Activated T-helper 17 cell treated with anti-CD3 and anti-CD28 coated beads, Interleukin-2, amount 50 U/mL, for 72 hours (primary cell): ENCODE measurements at regions not wholly inside any gene's neighbourhood (a gene's known extent, or its start where the extent isn't known, plus 50 kb on each side); places are given as distances from the start of the nearest gene placed in this dataset.
"Not testable (repeated sequence)": the region's sequence is repeated elsewhere in the genome, so short reads cannot be mapped to it uniquely, and the experiment has no call there.

Source experiments
- ATAC-seq: fragments of 150-1000 bp; cut with Tn5 transposase; replicated peaks from 2 replicates; pipeline ENCODE4 v1.10.0; 2021; ENCODE audit warnings: mild to moderate bottlenecking, moderate library complexity
- H3K27ac Mint-ChIP-seq: one replicate; pipeline ENCODE4 v1.8.0; 2022; ENCODE audit warnings: mixed read lengths
- H3K27me3 Mint-ChIP-seq: one replicate; pipeline ENCODE4 v1.8.0; 2022; ENCODE audit warnings: mixed read lengths
- H3K36me3 Mint-ChIP-seq: one replicate; pipeline ENCODE4 v1.8.0; 2022; ENCODE audit warnings: low read depth, mild to moderate bottlenecking, mixed read lengths
- H3K4me1 Mint-ChIP-seq: one replicate; pipeline ENCODE4 v1.8.0; 2022; ENCODE audit warnings: mixed read lengths
- H3K4me3 Mint-ChIP-seq: one replicate; pipeline ENCODE4 v1.8.0; 2022; ENCODE audit warnings: mild to moderate bottlenecking, mixed read lengths
- H3K9me3 Mint-ChIP-seq: one replicate; pipeline ENCODE4 v1.8.0; 2022; ENCODE audit warnings: mixed read lengths

DNA sequence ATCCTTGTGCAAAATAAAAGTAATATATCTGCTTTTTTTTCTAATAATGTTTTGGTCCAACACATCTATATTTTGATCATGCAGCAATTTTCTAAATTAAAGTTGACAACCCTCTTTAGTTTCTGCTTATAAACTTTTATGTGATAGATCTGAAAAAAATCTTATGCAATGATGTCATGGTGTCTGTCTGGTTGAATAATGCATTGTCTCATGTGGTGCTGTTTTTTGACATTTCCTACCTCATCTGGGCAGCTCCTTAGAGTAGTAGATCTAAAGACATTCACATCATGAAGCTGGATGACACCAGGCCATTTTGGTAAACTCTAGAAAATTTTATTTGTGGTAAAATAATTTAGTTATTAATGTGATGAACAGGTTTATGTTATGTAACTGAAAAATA is 106.8 kb upstream of the FN1 start:
- no peak for ATAC-seq
- Mint-ChIP-seq H3K27me3 (peaks cover 4% of the 10 kb centered on the region), H3K27ac (no peak overlapping the region), H3K36me3 (no peaks in the 10 kb centered on the region), H3K9me3 (peaks cover 7% of the 10 kb centered on the region), H3K4me3 (no peak overlapping the region), H3K4me1 (no peaks in the 10 kb centered on the region)

- Mint-ChIP-seq H3K27me3 (peaks cover 4% of the 10 kb centered on the region), H3K36me3 (no peaks in the 10 kb centered on the region), H3K27ac (no peak overlapping the region), H3K4me3 (no peak overlapping the region), H3K4me1 (no peaks in the 10 kb centered on the region), H3K9me3 (peaks cover 7% of the 10 kb centered on the region)
- ATAC-seq = no peak
These were observed 104.8 kb upstream of the FN1 start for GRCh38 chr2:215540658-215541057.

DNA sequence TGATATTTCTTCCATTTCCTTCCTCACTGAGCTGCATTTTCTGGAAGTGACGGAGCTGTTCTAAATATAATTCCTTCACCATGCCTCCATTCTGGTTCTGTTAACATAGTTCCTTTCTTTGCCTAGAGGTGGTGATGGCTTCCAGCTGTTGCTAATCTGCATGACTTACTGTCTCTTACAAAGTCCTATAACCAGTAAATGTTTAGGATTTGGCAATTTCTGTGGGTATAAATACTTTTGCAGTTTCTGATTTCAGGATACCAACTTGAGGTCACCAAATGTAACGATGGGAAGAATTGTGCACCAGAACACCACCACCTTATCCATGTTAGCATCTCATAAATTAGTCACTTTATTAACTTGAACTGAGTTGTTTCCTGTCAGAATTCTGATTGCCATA is 101.7 kb upstream of the FN1 start:
- no peaks in the 10 kb centered on the region for H3K36me3 Mint-ChIP-seq
- peaks cover 7% of the 10 kb centered on the region for H3K9me3 Mint-ChIP-seq
- H3K4me1 Mint-ChIP-seq = no peaks in the 10 kb centered on the region
- no peak overlapping the region for H3K27ac Mint-ChIP-seq
- peaks cover 7% of the 10 kb centered on the region for H3K27me3 Mint-ChIP-seq
- ATAC-seq = no peak
- no peak overlapping the region for H3K4me3 Mint-ChIP-seq

DNA sequence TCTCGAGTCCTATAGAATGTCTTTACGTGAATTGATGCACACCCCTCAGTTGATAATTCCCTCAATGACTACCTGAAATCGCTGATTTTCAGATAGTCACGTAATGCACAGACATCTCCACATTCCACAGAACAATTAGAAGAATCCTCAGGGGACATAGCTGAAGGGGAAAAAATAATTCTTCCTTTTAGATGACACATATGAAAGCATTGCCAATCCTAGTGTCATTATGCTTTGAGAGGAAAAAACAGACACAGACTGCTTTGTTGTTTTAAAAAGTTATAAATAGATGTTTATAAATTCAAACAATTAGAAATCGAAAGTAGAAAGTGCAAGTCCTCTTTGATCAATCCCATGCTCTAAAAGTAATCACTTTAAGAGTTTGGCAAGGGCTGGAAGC is 100.6 kb upstream of the FN1 start:
- Mint-ChIP-seq H3K4me1 (no peaks in the 10 kb centered on the region), H3K36me3 (no peaks in the 10 kb centered on the region), H3K4me3 (no peak overlapping the region), H3K9me3 (peaks cover 4% of the 10 kb centered on the region), H3K27ac (no peak overlapping the region), H3K27me3 (peaks cover 7% of the 10 kb centered on the region)
- ATAC-seq = no peak

DNA sequence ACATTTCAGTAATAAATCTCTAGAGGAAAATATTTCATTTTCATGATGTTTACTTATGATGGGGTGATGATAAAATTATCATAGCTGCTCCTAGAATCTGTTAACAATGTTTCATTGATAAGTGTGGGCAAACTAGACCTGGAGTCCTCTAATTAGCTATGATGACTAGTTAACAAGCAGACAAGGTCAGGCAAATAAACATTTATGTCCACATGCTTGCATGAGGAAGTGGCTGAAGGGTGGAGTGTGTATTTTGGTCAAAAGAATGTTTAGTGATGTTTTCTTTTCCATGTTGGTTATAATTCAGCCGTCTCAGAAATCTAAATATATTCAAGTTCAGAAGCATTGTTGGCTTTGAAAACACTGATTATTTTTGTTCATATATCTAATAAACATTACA is 99.9 kb upstream of the FN1 start:
- Mint-ChIP-seq H3K4me1 (no peaks in the 10 kb centered on the region), H3K36me3 (no peaks in the 10 kb centered on the region), H3K9me3 (peaks cover 4% of the 10 kb centered on the region), H3K27me3 (peaks cover 7% of the 10 kb centered on the region), H3K4me3 (no peak overlapping the region), H3K27ac (no peak overlapping the region)
- no peak for ATAC-seq

DNA sequence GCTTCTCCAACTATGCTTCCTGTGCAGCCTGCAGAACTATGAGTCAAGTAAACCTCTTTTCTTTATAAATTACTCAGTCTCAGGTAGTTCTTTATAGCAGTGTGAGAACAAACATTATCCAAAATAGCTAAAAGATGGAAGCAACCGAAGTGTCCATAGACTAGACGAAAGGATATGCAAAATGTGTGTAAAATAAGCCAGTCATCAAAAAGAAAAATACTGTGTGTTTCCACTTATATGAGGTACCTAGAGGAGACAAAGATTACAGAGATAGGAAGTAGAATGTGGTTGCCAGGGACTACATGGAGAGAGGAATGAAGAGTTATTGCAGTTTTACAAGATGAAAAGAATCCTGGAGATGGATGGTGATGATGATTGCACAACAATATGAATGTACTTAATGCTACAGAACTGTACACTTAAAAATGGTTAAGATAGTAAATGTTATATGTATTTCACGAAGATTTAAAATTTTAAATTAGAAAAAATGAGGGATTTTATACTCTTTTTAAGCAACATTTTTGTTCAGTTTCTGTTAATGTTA is 99.3 kb upstream of the FN1 start:
- peaks cover 7% of the 10 kb centered on the region for H3K27me3 Mint-ChIP-seq
- H3K27ac Mint-ChIP-seq = no peak overlapping the region
- no peaks in the 10 kb centered on the region for H3K4me1 Mint-ChIP-seq
- no peaks in the 10 kb centered on the region for H3K36me3 Mint-ChIP-seq
- H3K9me3 Mint-ChIP-seq = peaks cover 4% of the 10 kb centered on the region
- no peak overlapping the region for H3K4me3 Mint-ChIP-seq
- no peak for ATAC-seq

- not testable (repeated sequence) for H3K9me3 Mint-ChIP-seq, H3K4me3 Mint-ChIP-seq, H3K27ac Mint-ChIP-seq, ATAC-seq, H3K27me3 Mint-ChIP-seq, H3K4me1 Mint-ChIP-seq, H3K36me3 Mint-ChIP-seq
These were observed 97.8 kb upstream of the FN1 start for GRCh38 chr2:215533716-215534115.

DNA sequence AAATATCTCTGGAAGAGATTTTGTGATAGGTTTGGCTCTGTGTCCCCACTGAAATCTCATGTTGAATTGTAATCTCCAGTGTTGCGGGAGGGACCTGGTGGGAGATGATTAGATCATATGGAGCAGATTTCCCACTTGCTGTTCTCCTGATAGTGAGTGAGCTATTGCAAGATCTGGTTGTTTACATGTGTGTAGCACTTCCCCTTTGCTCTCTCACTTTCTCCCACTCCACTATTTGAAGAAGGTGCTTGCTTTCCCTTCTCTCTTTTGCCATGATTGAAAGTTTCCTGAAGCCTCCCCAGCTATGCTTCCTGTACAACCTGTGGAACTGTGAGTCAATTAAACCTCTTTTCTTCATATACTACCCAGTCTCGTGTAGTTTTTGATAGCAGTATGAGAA is 97.0 kb upstream of the FN1 start:
- no peaks in the 10 kb centered on the region for H3K36me3 Mint-ChIP-seq
- H3K4me3 Mint-ChIP-seq = no peak overlapping the region
- H3K27ac Mint-ChIP-seq = no peak overlapping the region
- no peaks in the 10 kb centered on the region for H3K9me3 Mint-ChIP-seq
- peaks cover 3% of the 10 kb centered on the region for H3K27me3 Mint-ChIP-seq
- ATAC-seq = no peak
- no peaks in the 10 kb centered on the region for H3K4me1 Mint-ChIP-seq

DNA sequence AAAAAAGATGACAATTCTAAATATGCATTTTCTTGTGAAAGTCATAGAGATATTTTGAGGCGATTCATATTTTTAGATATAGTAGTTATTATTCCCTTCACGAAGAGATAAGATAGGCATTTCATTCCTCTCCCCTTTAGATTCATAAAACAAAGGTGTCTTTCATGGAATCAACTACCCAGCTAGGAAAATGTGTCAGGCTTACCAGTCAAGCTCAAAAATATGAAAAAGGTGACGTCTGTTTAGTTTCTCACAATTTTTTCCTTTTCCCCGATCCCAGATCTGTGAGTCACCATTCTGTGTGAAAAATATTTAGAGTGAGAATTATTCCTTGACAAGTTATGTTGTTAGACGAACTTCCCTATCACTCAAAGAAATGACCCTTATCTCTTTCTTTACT is 95.4 kb upstream of the FN1 start:
- Mint-ChIP-seq H3K36me3 (no peaks in the 10 kb centered on the region), H3K27ac (no peak overlapping the region), H3K27me3 (peaks cover 3% of the 10 kb centered on the region), H3K4me3 (no peak overlapping the region), H3K9me3 (no peaks in the 10 kb centered on the region), H3K4me1 (no peaks in the 10 kb centered on the region)
- no peak for ATAC-seq

DNA sequence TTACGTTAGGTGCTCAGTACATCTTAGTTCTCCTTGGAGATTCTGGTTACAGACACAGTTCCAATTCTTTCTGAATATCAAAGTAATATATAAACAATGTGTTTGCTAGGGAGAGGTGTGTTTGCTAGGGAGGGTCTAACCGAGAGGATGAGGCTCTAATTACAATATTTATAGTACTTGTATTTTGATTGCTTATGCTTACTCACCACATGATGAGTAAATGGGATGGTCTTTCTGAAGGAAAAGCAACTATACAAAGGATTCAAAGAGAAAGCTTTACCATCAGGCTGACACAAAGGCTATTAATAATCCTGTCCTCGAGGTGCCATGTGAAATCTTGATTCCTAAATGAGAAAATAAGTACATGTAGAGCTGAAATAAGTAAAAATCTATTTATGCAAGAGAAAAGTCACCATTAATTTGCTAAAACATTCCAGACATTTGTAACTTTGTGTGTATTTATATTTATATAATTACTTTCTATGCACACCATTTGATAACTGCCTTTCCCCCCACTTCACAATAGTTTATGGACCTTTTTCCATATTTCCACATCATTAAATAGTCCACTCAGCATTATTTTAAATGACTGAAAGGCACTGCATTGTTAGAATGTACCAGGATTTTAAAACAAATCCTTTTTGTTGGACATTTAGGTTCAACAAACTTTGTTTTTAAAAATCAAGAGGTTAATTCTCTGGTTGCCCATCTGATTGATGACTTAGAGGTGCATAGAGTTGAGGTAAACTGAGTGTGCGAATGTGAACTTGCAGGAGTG is 94.5 kb upstream of the FN1 start:
- no peaks in the 10 kb centered on the region for H3K36me3 Mint-ChIP-seq
- peaks cover 3% of the 10 kb centered on the region for H3K27me3 Mint-ChIP-seq
- H3K4me3 Mint-ChIP-seq = no peak overlapping the region
- H3K4me1 Mint-ChIP-seq = no peaks in the 10 kb centered on the region
- ATAC-seq = no peak
- H3K9me3 Mint-ChIP-seq = no peaks in the 10 kb centered on the region
- no peak overlapping the region for H3K27ac Mint-ChIP-seq

DNA sequence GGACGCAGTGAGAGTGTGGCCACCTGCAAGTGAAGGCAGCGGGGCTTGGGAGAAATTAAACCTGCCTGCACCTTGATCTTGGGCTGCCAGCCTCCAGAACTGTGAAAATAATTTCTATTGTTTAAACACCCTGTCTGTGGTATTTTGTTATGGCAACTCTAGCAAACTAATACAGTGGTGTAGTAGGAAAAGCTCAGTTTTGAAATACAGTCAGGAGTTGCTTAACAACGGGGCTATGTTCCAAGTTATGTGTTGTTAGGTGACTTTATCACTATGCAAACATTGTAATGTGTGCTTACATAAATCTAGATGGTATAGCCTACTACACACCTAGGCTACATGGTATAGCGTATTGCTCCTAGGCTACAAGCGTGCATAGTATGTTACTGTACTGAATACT is 93.4 kb upstream of the FN1 start:
- Mint-ChIP-seq H3K4me1 (no peaks in the 10 kb centered on the region), H3K27me3 (no peaks in the 10 kb centered on the region), H3K36me3 (no peaks in the 10 kb centered on the region), H3K27ac (no peak overlapping the region), H3K4me3 (no peak overlapping the region), H3K9me3 (no peaks in the 10 kb centered on the region)
- ATAC-seq = no peak

DNA sequence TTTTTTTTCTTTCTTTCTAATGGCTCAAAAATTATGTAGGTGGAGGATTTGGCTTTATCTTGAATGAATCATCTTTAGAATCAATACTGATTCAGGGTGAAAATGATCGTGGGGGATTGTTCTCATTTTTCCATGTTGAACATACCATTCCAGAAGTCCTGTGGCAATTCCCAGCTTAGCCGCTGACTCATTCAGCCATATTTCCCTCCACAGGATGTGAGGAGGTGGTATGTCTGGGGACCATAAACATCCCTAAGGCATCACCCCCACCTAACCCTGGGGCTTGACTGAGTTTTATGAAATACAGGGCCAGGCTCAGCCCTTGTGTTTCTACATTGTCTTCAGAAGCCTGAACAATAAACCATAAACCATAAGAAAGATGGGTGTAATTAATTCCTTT is 92.7 kb upstream of the FN1 start:
- no peaks in the 10 kb centered on the region for H3K36me3 Mint-ChIP-seq
- no peak overlapping the region for H3K27ac Mint-ChIP-seq
- no peaks in the 10 kb centered on the region for H3K4me1 Mint-ChIP-seq
- no peak for ATAC-seq
- no peaks in the 10 kb centered on the region for H3K27me3 Mint-ChIP-seq
- no peaks in the 10 kb centered on the region for H3K9me3 Mint-ChIP-seq
- no peak overlapping the region for H3K4me3 Mint-ChIP-seq

- no peak overlapping the region for H3K4me3 Mint-ChIP-seq
- no peaks in the 10 kb centered on the region for H3K36me3 Mint-ChIP-seq
- no peak for ATAC-seq
- H3K27me3 Mint-ChIP-seq = no peaks in the 10 kb centered on the region
- no peaks in the 10 kb centered on the region for H3K4me1 Mint-ChIP-seq
- H3K9me3 Mint-ChIP-seq = no peaks in the 10 kb centered on the region
- H3K27ac Mint-ChIP-seq = no peak overlapping the region
These were observed 91.9 kb upstream of the FN1 start for GRCh38 chr2:215527736-215528135.

GRCh38 chr2:215526341-215526740 is 90.5 kb upstream of the FN1 start:
- no peak overlapping the region for H3K4me3 Mint-ChIP-seq
- H3K27ac Mint-ChIP-seq = no peak overlapping the region
- H3K36me3 Mint-ChIP-seq = no peaks in the 10 kb centered on the region
- H3K9me3 Mint-ChIP-seq = no peaks in the 10 kb centered on the region
- no peak for ATAC-seq
- no peaks in the 10 kb centered on the region for H3K4me1 Mint-ChIP-seq
- H3K27me3 Mint-ChIP-seq = no peaks in the 10 kb centered on the region

GRCh38 chr2:215522237-215522636 is 86.4 kb upstream of the FN1 start:
- Mint-ChIP-seq H3K27ac (no peak overlapping the region), H3K9me3 (no peaks in the 10 kb centered on the region), H3K27me3 (peaks cover 3% of the 10 kb centered on the region), H3K4me1 (no peaks in the 10 kb centered on the region), H3K4me3 (no peak overlapping the region), H3K36me3 (no peaks in the 10 kb centered on the region)
- ATAC-seq = no peak

DNA sequence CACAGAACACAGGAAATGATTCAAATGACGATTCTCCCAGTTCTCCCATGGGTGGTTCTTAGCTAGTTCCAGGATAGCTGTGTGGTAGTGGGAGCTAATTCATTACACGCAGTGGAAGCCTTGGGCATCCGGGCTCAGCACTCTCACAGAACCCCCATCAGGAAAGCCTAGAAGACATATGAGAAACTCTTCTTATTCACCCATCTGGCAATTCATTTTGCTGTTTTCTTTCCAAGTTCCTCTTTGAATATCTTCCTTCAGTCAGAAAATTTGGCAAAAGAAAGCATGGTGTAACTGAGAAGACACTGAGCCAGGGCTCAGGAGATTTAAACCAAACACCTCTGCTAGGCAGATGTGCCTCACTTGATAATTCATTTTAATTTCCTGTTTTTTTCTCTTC is 85.2 kb upstream of the FN1 start:
- H3K27ac Mint-ChIP-seq = no peak overlapping the region
- no peaks in the 10 kb centered on the region for H3K36me3 Mint-ChIP-seq
- H3K27me3 Mint-ChIP-seq = peaks cover 3% of the 10 kb centered on the region
- no peak for ATAC-seq
- no peaks in the 10 kb centered on the region for H3K4me1 Mint-ChIP-seq
- H3K9me3 Mint-ChIP-seq = no peaks in the 10 kb centered on the region
- H3K4me3 Mint-ChIP-seq = no peak overlapping the region
